ENCODE measurements at regions not wholly inside any gene's neighbourhood (a gene's known extent, or its start where the extent isn't known, plus 50 kb on each side); places are given as distances from the start of the nearest gene placed in this dataset.

- no peaks in the 10 kb centered on the region for H3K9me3 ChIP-seq (ENCODE audit: low read length)
- DNase-seq (ENCODE audit: low spot score): no peak
- H3K4me2 ChIP-seq (ENCODE audit: low read length): no peak overlapping the region
- no peaks in the 10 kb centered on the region for H3K4me1 ChIP-seq (ENCODE audit: insufficient read depth, low read length, poor library complexity, severe bottlenecking)
- CTCF ChIA-PET (ENCODE audit: unreplicated experiment): no interaction called here
- no peaks in the 10 kb centered on the region for H3K36me3 ChIP-seq (ENCODE audit: insufficient read depth, low read length)
- no peaks in the 10 kb centered on the region for H3K79me2 ChIP-seq (ENCODE audit: insufficient read depth, low read depth, low read length)
- no peak overlapping the region for H2AFZ ChIP-seq (ENCODE audit: low read length)
- POLR2A ChIA-PET: interaction anchor here (0.6 kb wide), 1 partner anchor 183 kb away, joined by 4 read pairs; no protein-coding TSS in a partner anchor
- H3K4me3 ChIP-seq (ENCODE audit: low read depth, low read length, poor library complexity, severe bottlenecking): no peak overlapping the region
- no TSS peak for BruUV-seq (replicated peaks)
- no peaks in the 10 kb centered on the region for H4K20me1 ChIP-seq (ENCODE audit: insufficient read depth, low read length)
- intact Hi-C loops (cut with micrococcal nuclease; ENCODE audit: unreplicated experiment): no loop called here
- H3K27ac ChIP-seq (ENCODE audit: low read depth, low read length, poor library complexity, severe bottlenecking): no peak overlapping the region
- no peaks in the 10 kb centered on the region for H3K9me2 ChIP-seq (ENCODE audit: insufficient read depth, low read length)
- TF ChIP-seq EZH2phosphoT487 (IDR thresholded peaks at IDR 0.05; ENCODE audit: borderline replicate concordance, low read depth, low read length): no peak
- TF ChIP-seq CTCF (conservative IDR thresholded peaks at IDR 0.05; ENCODE audit: low read length): no peak
These were observed 151.6 kb downstream of the SLITRK1 start for GRCh38 chr13:83730674-83731073.

- no peak overlapping the region for H3K27ac ChIP-seq (ENCODE audit: low read depth, low read length, poor library complexity, severe bottlenecking)
- no peak overlapping the region for H3K4me2 ChIP-seq (ENCODE audit: low read length)
- intact Hi-C loops (cut with micrococcal nuclease; ENCODE audit: unreplicated experiment): no loop called here
- no peaks in the 10 kb centered on the region for H4K20me1 ChIP-seq (ENCODE audit: insufficient read depth, low read length)
- ChIA-PET POLR2A (no interaction called here), CTCF (ENCODE audit: unreplicated experiment) (no interaction called here)
- BruUV-seq (replicated peaks): no TSS peak
- DNase-seq (ENCODE audit: low spot score): no peak
- no peaks in the 10 kb centered on the region for H3K9me3 ChIP-seq (ENCODE audit: low read length)
- H3K4me1 ChIP-seq (ENCODE audit: insufficient read depth, low read length, poor library complexity, severe bottlenecking): no peaks in the 10 kb centered on the region
- no peaks in the 10 kb centered on the region for H3K79me2 ChIP-seq (ENCODE audit: insufficient read depth, low read depth, low read length)
- no peak overlapping the region for H2AFZ ChIP-seq (ENCODE audit: low read length)
- no peaks in the 10 kb centered on the region for H3K9me2 ChIP-seq (ENCODE audit: insufficient read depth, low read length)
- no peak for TF ChIP-seq EZH2phosphoT487 (IDR thresholded peaks at IDR 0.05; ENCODE audit: borderline replicate concordance, low read depth, low read length)
- no peak for TF ChIP-seq CTCF (conservative IDR thresholded peaks at IDR 0.05; ENCODE audit: low read length)
- no peak overlapping the region for H3K4me3 ChIP-seq (ENCODE audit: low read depth, low read length, poor library complexity, severe bottlenecking)
- H3K36me3 ChIP-seq (ENCODE audit: insufficient read depth, low read length): no peaks in the 10 kb centered on the region
These were observed 159.8 kb downstream of the SLITRK1 start for GRCh38 chr13:83722443-83722842.

- CTCF ChIA-PET (ENCODE audit: unreplicated experiment): no interaction called here
- BruUV-seq (replicated peaks): no TSS peak
- POLR2A ChIA-PET: no interaction called here
- Histone ChIP-seq H3K9me2 (ENCODE audit: insufficient read depth, low read length) (no peaks in the 10 kb centered on the region), H3K4me3 (ENCODE audit: low read depth, low read length, poor library complexity, severe bottlenecking) (no peak overlapping the region), H3K27ac (ENCODE audit: low read depth, low read length, poor library complexity, severe bottlenecking) (no peak overlapping the region), H2AFZ (ENCODE audit: low read length) (no peak overlapping the region), H3K79me2 (ENCODE audit: insufficient read depth, low read depth, low read length) (no peaks in the 10 kb centered on the region), H3K4me2 (ENCODE audit: low read length) (no peak overlapping the region), H3K9me3 (ENCODE audit: low read length) (no peaks in the 10 kb centered on the region), H4K20me1 (ENCODE audit: insufficient read depth, low read length) (no peaks in the 10 kb centered on the region), H3K36me3 (ENCODE audit: insufficient read depth, low read length) (no peaks in the 10 kb centered on the region), H3K4me1 (ENCODE audit: insufficient read depth, low read length, poor library complexity, severe bottlenecking) (no peaks in the 10 kb centered on the region)
- TF ChIP-seq CTCF (conservative IDR thresholded peaks at IDR 0.05; ENCODE audit: low read length) (no peak), EZH2phosphoT487 (IDR thresholded peaks at IDR 0.05; ENCODE audit: borderline replicate concordance, low read depth, low read length) (no peak)
- no peak for DNase-seq (ENCODE audit: low spot score)
- intact Hi-C loops (cut with micrococcal nuclease; ENCODE audit: unreplicated experiment): no loop called here
These were observed 166.2 kb downstream of the SLITRK1 start for GRCh38 chr13:83716121-83716520.
